Activated T-helper 17 cell treated with anti-CD3 and anti-CD28 coated beads, Interleukin-2, amount 50 U/mL, for 72 hours (primary cell): ENCODE measurements at regions not wholly inside any gene's neighbourhood (a gene's known extent, or its start where the extent isn't known, plus 50 kb on each side); places are given as distances from the start of the nearest gene placed in this dataset.
"Not testable (repeated sequence)": the region's sequence is repeated elsewhere in the genome, so short reads cannot be mapped to it uniquely, and the experiment has no call there.

Experiments
- ATAC-seq: fragments of 150-1000 bp; cut with Tn5 transposase; replicated peaks from 2 replicates; pipeline ENCODE4 v1.10.0; 2021; ENCODE audit warnings: mild to moderate bottlenecking, moderate library complexity
- H3K27ac Mint-ChIP-seq: one replicate; pipeline ENCODE4 v1.8.0; 2022; ENCODE audit warnings: mixed read lengths
- H3K27me3 Mint-ChIP-seq: one replicate; pipeline ENCODE4 v1.8.0; 2022; ENCODE audit warnings: mixed read lengths
- H3K36me3 Mint-ChIP-seq: one replicate; pipeline ENCODE4 v1.8.0; 2022; ENCODE audit warnings: low read depth, mild to moderate bottlenecking, mixed read lengths
- H3K4me1 Mint-ChIP-seq: one replicate; pipeline ENCODE4 v1.8.0; 2022; ENCODE audit warnings: mixed read lengths
- H3K4me3 Mint-ChIP-seq: one replicate; pipeline ENCODE4 v1.8.0; 2022; ENCODE audit warnings: mild to moderate bottlenecking, mixed read lengths
- H3K9me3 Mint-ChIP-seq: one replicate; pipeline ENCODE4 v1.8.0; 2022; ENCODE audit warnings: mixed read lengths

DNA sequence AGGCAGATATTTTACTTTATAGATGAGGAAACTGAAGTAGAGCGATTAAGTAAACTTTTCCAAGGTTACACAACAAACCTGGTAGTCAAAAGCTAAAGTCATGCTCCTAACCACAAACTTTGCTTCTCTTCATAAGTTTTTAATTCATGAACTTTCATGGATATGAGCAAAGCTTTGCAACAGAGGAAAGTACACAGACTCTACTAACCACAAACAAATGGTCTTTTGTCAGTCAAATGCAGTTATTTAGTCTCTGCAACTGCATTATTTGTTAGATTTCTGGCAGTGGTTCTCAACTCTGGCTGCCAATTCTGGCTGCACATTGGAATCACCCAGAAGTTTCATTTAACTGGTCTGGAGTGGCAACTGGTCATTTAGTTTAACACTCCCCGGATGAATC is 140.6 kb upstream of the TMEM168 start:
- H3K4me3 Mint-ChIP-seq = no peak overlapping the region
- peaks cover 19% of the 10 kb centered on the region for H3K4me1 Mint-ChIP-seq
- ATAC-seq = no peak
- H3K9me3 Mint-ChIP-seq = no peaks in the 10 kb centered on the region
- H3K36me3 Mint-ChIP-seq = peaks cover 28% of the 10 kb centered on the region
- no peak overlapping the region for H3K27ac Mint-ChIP-seq
- no peaks in the 10 kb centered on the region for H3K27me3 Mint-ChIP-seq

DNA sequence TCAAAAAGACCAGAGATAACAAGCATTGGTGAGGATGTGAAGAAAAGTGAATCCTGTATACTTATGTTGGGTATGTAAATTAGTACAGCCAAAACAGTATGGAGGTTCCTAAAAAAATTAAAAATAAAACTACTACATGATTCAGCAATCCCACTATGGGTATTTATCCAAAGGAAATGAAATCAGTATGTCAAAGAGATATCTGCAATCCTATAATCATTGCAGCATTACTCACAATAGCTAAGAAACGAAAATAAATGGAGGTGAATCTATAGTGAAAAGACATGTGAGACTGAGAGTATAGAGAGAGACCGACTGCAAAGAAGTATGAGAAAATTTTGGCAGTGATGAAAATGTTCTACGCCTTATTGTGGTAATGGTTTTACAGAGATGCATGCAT is 139.2 kb upstream of the TMEM168 start:
- Mint-ChIP-seq H3K4me3 (no peak overlapping the region), H3K9me3 (no peaks in the 10 kb centered on the region), H3K27me3 (no peaks in the 10 kb centered on the region), H3K4me1 (peaks cover 15% of the 10 kb centered on the region), H3K36me3 (peaks cover 16% of the 10 kb centered on the region), H3K27ac (no peak overlapping the region)
- ATAC-seq = no peak

DNA sequence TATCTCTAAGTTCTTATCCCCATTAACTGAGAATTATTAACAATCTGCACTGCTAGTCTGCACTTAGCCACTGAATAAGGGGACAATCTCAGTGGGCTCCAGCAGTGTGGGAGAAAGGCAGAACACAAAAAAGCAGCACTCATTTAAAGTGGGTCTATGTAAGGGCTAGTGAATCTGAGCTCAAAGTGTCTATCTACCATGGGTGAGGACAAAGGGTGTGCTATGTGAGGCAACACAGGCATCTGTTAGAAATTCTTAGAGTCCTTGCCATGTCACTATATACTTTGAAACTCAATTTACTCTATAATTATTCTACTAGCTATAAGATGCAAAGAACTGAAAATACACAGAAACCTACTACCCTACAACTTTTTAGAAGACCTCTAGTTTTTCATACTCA is 135.8 kb upstream of the TMEM168 start:
- no peak for ATAC-seq
- H3K27me3 Mint-ChIP-seq = no peaks in the 10 kb centered on the region
- peaks cover 5% of the 10 kb centered on the region for H3K4me1 Mint-ChIP-seq
- no peak overlapping the region for H3K4me3 Mint-ChIP-seq
- no peak overlapping the region for H3K27ac Mint-ChIP-seq
- no peaks in the 10 kb centered on the region for H3K9me3 Mint-ChIP-seq
- peaks cover 10% of the 10 kb centered on the region for H3K36me3 Mint-ChIP-seq

DNA sequence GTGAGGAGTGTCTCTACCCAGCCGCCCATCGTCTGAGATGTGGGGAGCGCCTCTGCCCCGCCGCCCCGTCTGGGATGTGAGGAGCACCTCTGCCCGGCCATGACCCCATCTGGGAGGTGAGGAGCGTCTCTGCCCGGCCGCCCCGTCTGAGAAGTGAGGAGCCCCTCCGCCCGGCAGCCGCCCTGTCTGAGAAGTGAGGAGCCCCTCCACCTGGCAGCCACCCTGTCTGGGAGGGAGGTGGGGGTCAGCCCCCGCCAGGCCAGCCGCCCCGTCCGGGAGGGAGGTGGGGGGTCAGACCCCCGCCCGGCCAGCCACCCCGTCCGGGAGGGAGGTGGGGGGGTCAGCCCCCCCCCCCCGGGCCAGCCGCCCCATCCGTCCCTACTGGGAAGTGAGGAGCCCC is 132.4 kb upstream of the TMEM168 start:
- not testable (repeated sequence) for H3K36me3 Mint-ChIP-seq, H3K27me3 Mint-ChIP-seq, H3K9me3 Mint-ChIP-seq, H3K27ac Mint-ChIP-seq, H3K4me3 Mint-ChIP-seq, H3K4me1 Mint-ChIP-seq, ATAC-seq

DNA sequence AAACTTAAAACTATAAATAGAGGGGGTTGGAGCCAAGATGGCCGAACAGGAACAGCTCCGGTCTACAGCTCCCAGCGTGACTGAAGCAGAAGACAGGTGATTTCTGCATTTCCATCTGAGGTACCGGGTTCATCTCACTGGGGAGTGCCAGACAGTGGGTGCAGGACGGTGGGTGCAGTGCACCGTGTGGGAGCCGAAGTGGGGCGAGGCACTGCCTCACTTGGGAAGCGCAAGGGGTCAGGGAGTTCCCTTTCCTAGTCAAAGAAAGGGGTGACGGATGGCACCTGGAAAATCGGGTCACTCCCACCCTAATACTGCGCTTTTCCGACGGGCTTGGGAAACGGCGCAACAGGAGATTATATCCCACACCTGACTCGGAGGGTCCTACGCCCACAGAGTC is 126.2 kb upstream of the TMEM168 start:
- H3K36me3 Mint-ChIP-seq = peaks cover 45% of the 10 kb centered on the region
- ATAC-seq, H3K9me3 Mint-ChIP-seq, H3K27me3 Mint-ChIP-seq, H3K27ac Mint-ChIP-seq, H3K4me3 Mint-ChIP-seq, H3K4me1 Mint-ChIP-seq: not testable (repeated sequence)

DNA sequence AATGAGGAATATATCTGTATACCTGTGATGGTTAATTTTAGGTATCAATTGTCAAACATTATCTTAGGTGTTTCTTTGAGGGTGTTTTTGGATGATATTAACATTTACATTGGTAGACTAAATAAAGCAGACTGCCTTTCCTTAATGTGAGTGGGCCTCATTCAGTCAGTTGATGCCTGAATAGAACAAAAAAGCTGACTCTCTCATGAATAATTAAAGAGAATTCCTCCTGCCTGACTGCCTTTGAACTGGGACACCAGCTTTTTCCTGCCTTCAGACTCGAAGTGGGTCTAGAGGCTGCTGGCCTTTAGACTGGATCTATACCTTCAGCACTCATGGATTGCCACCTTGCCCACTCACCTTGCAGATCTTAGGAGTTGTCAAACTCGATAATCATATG is 117.9 kb upstream of the TMEM168 start:
- no peaks in the 10 kb centered on the region for H3K27me3 Mint-ChIP-seq
- no peak for ATAC-seq
- peaks cover 4% of the 10 kb centered on the region for H3K9me3 Mint-ChIP-seq
- H3K4me3 Mint-ChIP-seq = no peak overlapping the region
- H3K36me3 Mint-ChIP-seq = peaks cover 52% of the 10 kb centered on the region
- H3K27ac Mint-ChIP-seq = no peak overlapping the region
- H3K4me1 Mint-ChIP-seq = no peaks in the 10 kb centered on the region

DNA sequence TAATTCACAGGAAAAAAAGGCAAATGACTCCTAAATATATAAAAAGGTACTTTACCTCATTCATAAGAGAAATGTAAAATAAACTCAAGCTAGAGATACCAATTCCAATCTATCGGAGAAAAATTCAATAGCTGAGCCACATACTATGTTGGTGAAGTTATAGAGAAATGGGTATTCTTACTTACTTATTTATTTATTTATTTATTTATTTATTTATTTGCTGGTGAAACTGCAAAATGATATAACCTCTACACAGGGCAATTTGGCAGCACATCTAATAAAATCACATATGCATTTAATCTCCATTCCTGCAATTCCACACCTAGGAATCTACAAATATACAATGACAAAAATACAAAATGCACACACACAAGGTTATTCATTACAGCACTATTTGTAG is 117.5 kb upstream of the TMEM168 start:
- no peaks in the 10 kb centered on the region for H3K4me1 Mint-ChIP-seq
- no peak overlapping the region for H3K4me3 Mint-ChIP-seq
- H3K27me3 Mint-ChIP-seq = no peaks in the 10 kb centered on the region
- no peak overlapping the region for H3K27ac Mint-ChIP-seq
- peaks cover 48% of the 10 kb centered on the region for H3K36me3 Mint-ChIP-seq
- H3K9me3 Mint-ChIP-seq = peaks cover 4% of the 10 kb centered on the region
- no peak for ATAC-seq

DNA sequence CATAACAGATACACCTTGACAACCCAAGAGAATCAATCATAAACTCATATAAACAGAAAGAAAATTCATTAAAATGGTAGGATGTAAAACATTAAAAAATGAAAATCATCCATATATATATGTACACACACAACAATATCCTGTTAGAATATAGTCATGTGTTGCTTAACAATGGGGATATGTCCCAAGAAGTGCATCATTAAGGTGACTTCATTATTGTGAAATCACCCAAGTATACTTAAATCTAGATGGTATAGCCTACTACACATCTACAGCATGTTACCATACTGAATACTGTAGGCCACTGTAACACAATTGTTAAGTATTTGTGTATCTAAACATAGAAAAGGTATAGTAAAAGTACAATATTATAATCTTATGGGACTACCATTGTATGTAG is 115.8 kb upstream of the TMEM168 start:
- Mint-ChIP-seq H3K4me3 (no peak overlapping the region), H3K27me3 (no peaks in the 10 kb centered on the region), H3K36me3 (peaks cover 36% of the 10 kb centered on the region), H3K9me3 (peaks cover 4% of the 10 kb centered on the region), H3K27ac (no peak overlapping the region), H3K4me1 (no peaks in the 10 kb centered on the region)
- no peak for ATAC-seq

DNA sequence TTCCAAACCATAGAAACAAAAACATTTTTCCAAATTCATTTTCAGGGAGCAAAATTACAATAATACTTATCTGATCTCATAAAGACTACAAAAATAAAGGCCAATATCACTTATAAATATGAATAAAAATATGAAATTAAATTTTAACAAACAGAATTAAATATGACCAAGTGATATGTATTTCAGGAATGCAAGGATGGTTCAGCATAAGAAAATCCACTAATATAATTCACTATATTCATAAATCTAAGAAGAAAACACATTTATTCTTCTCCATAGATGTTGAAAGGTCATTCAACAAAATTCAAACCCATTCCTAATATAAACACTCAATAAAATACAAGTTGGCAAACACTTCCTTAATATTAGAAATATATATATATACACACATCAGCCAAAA is 115.2 kb upstream of the TMEM168 start:
- no peaks in the 10 kb centered on the region for H3K4me1 Mint-ChIP-seq

DNA sequence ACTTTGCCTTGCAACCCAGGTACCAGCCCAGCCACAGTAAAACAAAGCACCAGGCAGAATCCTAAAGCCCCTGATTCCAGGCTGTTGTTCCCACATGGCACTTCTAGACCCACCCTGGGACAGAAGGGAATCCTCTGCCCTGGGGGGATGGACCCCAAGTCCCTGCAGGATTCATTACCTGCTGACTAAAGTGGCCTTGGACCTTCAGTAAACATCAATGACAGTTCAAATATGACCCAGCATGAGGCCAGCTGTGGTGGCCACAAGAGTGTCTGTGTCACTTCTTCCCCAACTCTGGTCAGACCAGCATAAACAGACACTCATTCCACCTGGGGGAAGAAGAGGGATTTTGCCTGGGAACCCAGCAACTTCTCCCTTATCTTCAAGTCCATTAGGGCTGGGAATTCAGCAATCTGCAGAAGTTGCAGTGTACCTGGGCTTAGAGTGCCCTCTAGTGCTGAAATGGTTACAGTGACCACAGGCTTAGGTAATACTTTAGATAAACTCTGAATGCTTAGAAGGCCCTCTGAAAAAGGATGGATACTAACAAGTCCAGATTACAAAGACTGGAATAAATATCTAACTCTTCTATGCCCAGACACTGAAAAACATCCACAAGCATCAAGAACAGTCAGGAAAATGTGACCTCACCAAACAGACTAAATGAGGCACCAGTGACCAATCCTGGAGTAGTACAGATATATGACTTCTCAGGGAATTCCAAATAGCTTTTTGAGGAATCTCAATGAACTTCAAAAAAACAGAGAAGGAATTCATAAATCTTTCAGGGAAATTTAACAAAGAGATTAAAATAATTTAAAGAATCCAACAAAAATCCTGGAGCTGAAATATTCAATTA is 108.5 kb upstream of the TMEM168 start:
- Mint-ChIP-seq H3K27ac (no peak overlapping the region), H3K27me3 (no peaks in the 10 kb centered on the region)
- peak; percentile 37 for ATAC-seq

More for the DNA sequence above, 115.2 kb upstream of the TMEM168 start:
- Mint-ChIP-seq H3K27ac (no peak overlapping the region), H3K9me3 (peaks cover 4% of the 10 kb centered on the region), H3K4me3 (no peak overlapping the region), H3K27me3 (no peaks in the 10 kb centered on the region), H3K36me3 (peaks cover 30% of the 10 kb centered on the region)
- ATAC-seq = no peak

DNA sequence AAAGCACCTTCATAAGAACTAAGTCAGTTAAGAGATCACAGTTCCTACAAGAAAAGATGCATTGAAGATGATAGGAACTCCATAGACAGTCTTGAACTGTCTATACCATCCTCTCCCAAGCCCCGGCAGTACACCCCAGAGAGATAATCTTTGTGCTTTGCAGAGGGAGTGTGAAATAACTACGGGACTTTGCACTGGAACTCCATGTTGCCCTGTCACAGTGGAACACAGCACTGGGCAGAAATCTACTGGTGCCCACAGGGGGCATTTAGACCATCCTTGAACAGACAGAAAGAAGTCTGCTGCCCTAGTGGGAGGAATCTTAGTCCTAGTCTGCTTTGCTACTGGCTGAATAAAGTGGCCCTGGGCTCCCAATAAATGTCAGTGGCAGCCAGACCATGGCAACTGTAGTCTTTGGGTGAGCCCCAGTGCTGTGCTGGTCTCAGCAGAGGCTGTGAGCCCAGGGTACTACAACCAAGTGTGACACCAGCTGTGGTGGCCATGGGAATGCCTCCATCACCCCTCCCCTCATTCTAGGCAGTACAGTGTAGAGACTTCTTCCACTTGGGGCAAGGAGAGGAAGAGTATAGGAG is 107.7 kb upstream of the TMEM168 start:
- H3K4me3 Mint-ChIP-seq = no peak overlapping the region
- no peaks in the 10 kb centered on the region for H3K4me1 Mint-ChIP-seq
- ATAC-seq = no peak
- no peaks in the 10 kb centered on the region for H3K27me3 Mint-ChIP-seq
- H3K36me3 Mint-ChIP-seq = peaks cover 26% of the 10 kb centered on the region
- no peak overlapping the region for H3K27ac Mint-ChIP-seq
- no peaks in the 10 kb centered on the region for H3K9me3 Mint-ChIP-seq

More for the DNA sequence above, 108.5 kb upstream of the TMEM168 start:
- Mint-ChIP-seq H3K9me3 (no peaks in the 10 kb centered on the region), H3K36me3 (peaks cover 19% of the 10 kb centered on the region), H3K4me1 (no peaks in the 10 kb centered on the region), H3K4me3 (no peak overlapping the region)

DNA sequence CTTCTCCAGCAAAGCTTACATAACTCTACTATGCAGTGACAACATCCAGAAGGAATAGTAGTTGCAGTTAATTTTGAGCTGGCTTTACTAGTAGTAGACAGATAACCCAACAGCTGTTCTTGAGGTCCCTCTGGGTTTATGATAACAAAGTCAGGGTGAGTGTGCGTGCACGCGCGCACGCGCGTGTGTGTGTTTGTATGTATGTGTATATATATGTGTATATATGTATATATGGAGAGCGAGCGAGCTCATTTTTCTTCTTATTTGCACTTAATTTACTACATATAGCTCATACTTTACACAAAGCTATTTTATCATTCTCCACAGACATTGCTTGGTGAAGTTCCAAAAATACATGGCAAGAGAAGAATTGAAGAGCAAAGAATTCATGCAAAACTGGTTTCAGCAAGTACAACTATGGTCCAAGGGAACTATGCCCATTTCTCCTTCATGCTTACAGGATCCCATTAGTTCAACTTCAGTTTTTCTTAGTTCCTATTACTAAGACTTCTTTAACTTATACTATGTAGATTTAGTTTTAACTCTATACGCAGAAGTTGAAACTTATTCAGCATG is 105.9 kb upstream of the TMEM168 start:
- Mint-ChIP-seq H3K4me1 (peaks cover 5% of the 10 kb centered on the region), H3K9me3 (no peaks in the 10 kb centered on the region), H3K36me3 (peaks cover 36% of the 10 kb centered on the region), H3K27me3 (no peaks in the 10 kb centered on the region), H3K4me3 (no peak overlapping the region), H3K27ac (no peak overlapping the region)
- ATAC-seq = no peak

DNA sequence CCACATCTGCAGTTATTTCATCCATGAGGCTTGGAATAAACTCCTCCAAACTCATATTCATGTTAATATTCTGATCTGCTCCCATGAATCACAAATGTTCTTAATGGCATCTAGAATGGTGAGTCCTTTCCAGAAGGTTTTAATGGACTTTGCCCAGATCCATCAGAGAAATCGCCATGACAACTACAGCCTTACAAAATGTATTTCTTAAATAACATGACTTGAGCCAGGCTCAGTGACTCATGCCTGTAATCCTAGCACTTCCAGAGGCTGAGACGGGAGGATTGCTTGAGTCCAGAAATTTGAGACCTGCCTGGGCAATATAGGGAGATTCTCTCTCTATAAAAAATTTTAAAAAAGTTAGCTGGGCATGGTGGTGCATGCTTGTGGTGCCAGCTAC is 102.1 kb upstream of the TMEM168 start:
- peaks cover 10% of the 10 kb centered on the region for H3K4me1 Mint-ChIP-seq
- peaks cover 41% of the 10 kb centered on the region for H3K36me3 Mint-ChIP-seq
- no peaks in the 10 kb centered on the region for H3K9me3 Mint-ChIP-seq
- ATAC-seq = no peak
- H3K27ac Mint-ChIP-seq = no peak overlapping the region
- H3K27me3 Mint-ChIP-seq = no peaks in the 10 kb centered on the region
- no peak overlapping the region for H3K4me3 Mint-ChIP-seq

DNA sequence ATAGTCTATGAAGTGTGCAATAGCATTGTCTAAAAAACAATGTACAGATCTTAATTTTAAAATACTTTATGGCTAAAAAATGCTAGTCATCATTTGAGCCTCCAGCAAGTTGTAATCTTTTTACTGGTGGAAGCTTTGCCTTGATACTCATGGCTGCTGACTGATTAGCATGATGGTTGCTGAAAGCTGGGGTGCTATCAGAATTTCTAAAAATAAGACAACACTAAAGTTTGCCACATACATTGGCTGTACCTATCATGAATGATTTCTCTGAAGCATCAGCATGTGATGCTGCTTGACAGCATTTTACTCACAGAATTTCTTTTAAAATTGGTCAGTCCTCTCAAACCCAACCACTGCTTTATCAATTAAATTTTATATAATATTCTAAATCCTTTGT is 101.5 kb upstream of the TMEM168 start:
- H3K9me3 Mint-ChIP-seq = no peaks in the 10 kb centered on the region
- no peaks in the 10 kb centered on the region for H3K27me3 Mint-ChIP-seq
- no peak overlapping the region for H3K27ac Mint-ChIP-seq
- H3K36me3 Mint-ChIP-seq = peaks cover 41% of the 10 kb centered on the region
- H3K4me3 Mint-ChIP-seq = no peak overlapping the region
- peaks cover 10% of the 10 kb centered on the region for H3K4me1 Mint-ChIP-seq
- ATAC-seq = no peak

DNA sequence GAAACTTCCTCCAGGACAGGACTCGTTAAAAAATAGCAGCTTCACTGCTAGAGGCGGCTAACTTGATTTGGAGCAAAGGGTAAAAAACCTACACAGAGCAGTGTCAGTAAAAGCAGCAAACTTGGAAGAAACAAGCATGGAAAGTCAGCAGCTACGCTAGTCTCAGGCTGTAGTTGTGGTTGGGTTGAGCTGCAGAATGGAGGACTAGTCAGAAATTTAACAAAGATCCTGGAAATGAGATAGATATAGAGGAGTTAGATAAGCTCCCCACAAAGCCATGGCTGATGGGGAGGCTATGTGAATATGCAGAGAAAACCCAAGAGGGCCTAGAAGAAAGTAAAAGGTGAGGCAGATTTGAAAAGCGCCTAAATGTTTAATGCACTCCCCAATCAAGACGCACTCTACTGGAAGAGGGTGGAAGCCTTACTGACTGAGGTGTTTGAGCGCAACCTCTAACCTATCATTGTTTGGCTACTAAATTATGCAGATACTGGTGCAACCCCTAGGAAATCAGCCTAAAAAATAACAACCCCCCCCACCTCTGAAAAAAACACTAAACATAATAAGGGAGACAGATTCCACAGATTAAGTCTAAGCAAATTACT is 99.7 kb upstream of the TMEM168 start:
- Mint-ChIP-seq H3K4me3 (no peak overlapping the region), H3K27me3 (no peaks in the 10 kb centered on the region), H3K4me1 (peaks cover 15% of the 10 kb centered on the region), H3K9me3 (no peaks in the 10 kb centered on the region), H3K36me3 (peaks cover 54% of the 10 kb centered on the region), H3K27ac (no peak overlapping the region)
- no peak for ATAC-seq
